ENCODE measurements at regions not wholly inside any gene's neighbourhood (a gene's known extent, or its start where the extent isn't known, plus 50 kb on each side); places are given as distances from the start of the nearest gene placed in this dataset.

DNA sequence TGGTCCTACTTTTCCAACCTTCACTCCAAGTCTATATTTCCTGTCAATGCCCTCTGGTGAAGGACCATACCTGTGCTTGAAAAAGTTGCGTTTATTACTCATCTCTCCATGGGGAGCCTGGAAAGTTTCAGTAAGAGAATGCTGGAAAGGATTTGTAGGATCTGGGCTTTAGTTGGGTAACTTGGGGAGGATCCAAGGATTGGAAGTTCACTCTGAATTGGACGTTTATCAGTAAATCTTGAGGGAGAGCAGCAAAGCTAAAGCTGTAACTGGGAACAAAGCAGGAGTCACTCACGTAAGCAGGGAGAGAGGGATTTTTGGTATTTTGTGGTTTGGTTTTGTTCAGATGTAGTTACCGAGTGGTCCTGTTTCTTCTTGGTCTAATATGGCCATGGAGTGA, 51.4 kb upstream of the NPVF start:
- no peak overlapping the region for H3K4me3 ChIP-seq (ENCODE audit: low read depth, low read length)
- no peak for DNase-seq (ENCODE audit: low read depth)
- TF ChIP-seq, protein P1, sequence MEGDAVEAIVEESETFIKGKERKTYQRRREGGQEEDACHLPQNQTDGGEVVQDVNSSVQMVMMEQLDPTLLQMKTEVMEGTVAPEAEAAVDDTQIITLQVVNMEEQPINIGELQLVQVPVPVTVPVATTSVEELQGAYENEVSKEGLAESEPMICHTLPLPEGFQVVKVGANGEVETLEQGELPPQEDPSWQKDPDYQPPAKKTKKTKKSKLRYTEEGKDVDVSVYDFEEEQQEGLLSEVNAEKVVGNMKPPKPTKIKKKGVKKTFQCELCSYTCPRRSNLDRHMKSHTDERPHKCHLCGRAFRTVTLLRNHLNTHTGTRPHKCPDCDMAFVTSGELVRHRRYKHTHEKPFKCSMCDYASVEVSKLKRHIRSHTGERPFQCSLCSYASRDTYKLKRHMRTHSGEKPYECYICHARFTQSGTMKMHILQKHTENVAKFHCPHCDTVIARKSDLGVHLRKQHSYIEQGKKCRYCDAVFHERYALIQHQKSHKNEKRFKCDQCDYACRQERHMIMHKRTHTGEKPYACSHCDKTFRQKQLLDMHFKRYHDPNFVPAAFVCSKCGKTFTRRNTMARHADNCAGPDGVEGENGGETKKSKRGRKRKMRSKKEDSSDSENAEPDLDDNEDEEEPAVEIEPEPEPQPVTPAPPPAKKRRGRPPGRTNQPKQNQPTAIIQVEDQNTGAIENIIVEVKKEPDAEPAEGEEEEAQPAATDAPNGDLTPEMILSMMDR (IDR thresholded peaks at IDR 0.05; ENCODE audit: insufficient read depth, low read length, poor library complexity, severe bottlenecking): no peak
- H3K27me3 ChIP-seq (ENCODE audit: control insufficient read depth, insufficient read depth, low read length): no peaks in the 10 kb centered on the region
- no peaks in the 10 kb centered on the region for H3K36me3 ChIP-seq (ENCODE audit: control insufficient read depth, insufficient read depth, low read length)

DNA sequence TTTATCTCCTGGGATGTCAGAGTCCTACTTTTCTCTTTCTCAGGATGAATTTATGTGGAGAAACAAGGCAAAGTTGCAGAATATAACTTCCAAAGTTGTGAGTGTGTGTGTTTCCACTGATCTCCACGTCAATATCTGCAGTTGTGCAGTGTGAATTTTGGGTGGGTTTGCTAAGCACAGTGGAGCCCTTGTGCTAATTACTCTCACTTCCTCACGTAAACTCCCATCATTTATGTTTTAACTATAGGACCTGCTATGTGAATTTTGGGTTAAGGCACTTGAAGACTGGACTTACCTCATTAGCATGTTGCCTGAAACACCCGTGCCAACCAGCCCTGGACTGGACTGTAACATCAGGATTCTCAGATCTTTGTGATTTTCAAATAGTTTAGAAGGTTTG, 51.9 kb upstream of the NPVF start:
- no peaks in the 10 kb centered on the region for H3K36me3 ChIP-seq (ENCODE audit: control insufficient read depth, insufficient read depth, low read length)
- H3K27me3 ChIP-seq (ENCODE audit: control insufficient read depth, insufficient read depth, low read length): no peaks in the 10 kb centered on the region
- TF ChIP-seq, protein P1 (IDR thresholded peaks at IDR 0.05; ENCODE audit: insufficient read depth, low read length, poor library complexity, severe bottlenecking): no peak
- no peak overlapping the region for H3K4me3 ChIP-seq (ENCODE audit: low read depth, low read length)
- DNase-seq (ENCODE audit: low read depth): no peak

DNA sequence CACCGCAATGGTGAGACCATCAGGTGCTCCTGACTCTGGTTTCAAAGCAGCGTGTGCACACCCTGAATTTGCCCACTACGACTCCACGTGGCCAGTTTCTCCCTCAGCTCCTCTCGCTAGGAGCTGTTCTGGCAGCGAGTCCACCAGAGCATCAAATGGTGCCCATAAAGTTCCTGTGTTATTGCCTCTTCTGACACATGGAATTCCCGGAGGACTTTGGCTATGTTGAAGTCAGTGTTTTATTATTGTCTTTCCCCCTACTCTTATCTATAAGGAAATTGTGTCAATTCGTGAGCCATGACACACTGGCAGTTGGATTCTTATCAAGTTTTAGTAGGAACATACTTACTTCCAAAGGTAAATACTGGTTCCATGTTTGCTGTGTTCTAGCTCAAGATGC, 53.9 kb upstream of the NPVF start:
- Histone ChIP-seq H3K27me3 (ENCODE audit: control insufficient read depth, insufficient read depth, low read length) (no peaks in the 10 kb centered on the region), H3K4me3 (ENCODE audit: low read depth, low read length) (no peak overlapping the region), H3K36me3 (ENCODE audit: control insufficient read depth, insufficient read depth, low read length) (no peaks in the 10 kb centered on the region)
- TF ChIP-seq, protein P1 (IDR thresholded peaks at IDR 0.05; ENCODE audit: insufficient read depth, low read length, poor library complexity, severe bottlenecking): no peak
- DNase-seq (ENCODE audit: low read depth): no peak

DNA sequence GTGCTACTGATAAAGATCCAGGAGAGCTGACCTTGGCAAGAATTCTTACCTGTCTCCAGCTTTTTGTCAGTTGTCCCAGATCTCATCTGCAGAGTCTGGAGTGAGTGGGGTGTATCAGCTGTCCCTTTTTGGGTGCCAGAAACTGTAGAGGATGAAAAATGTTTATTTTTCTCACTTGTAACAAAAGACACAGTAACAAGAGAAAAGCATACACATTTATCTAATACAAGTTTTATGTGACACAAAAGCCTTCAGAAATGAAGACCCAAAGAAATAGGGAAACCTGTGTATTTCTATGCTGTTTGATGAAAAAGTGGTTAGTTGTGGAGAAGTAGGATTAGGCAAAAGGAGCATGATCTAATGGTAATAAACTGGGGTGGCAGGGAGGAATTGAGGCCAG, 58.5 kb upstream of the NPVF start:
- TF ChIP-seq, protein P1 (IDR thresholded peaks at IDR 0.05; ENCODE audit: insufficient read depth, low read length, poor library complexity, severe bottlenecking): no peak
- DNase-seq (ENCODE audit: low read depth): no peak

GRCh38 chr7:25287291-25287690, 59.0 kb upstream of the NPVF start:
- DNase-seq (ENCODE audit: low read depth): no peak
- no peaks in the 10 kb centered on the region for H3K36me3 ChIP-seq (ENCODE audit: control insufficient read depth, insufficient read depth, low read length)
- H3K4me3 ChIP-seq (ENCODE audit: low read depth, low read length): no peak overlapping the region
- H3K27me3 ChIP-seq (ENCODE audit: control insufficient read depth, insufficient read depth, low read length): no peaks in the 10 kb centered on the region
- TF ChIP-seq, protein P1 (IDR thresholded peaks at IDR 0.05; ENCODE audit: insufficient read depth, low read length, poor library complexity, severe bottlenecking): no peak

More for the DNA sequence above, 58.5 kb upstream of the NPVF start:
- no peaks in the 10 kb centered on the region for H3K36me3 ChIP-seq (ENCODE audit: control insufficient read depth, insufficient read depth, low read length)
- H3K4me3 ChIP-seq (ENCODE audit: low read depth, low read length): no peak overlapping the region
- H3K27me3 ChIP-seq (ENCODE audit: control insufficient read depth, insufficient read depth, low read length): no peaks in the 10 kb centered on the region

GRCh38 chr7:25288556-25289307, 60.4 kb upstream of the NPVF start:
- Histone ChIP-seq H3K4me3 (ENCODE audit: low read depth, low read length) (no peak overlapping the region), H3K36me3 (ENCODE audit: control insufficient read depth, insufficient read depth, low read length) (no peaks in the 10 kb centered on the region), H3K27me3 (ENCODE audit: control insufficient read depth, insufficient read depth, low read length) (no peaks in the 10 kb centered on the region)
- TF ChIP-seq, protein P1 (IDR thresholded peaks at IDR 0.05; ENCODE audit: insufficient read depth, low read length, poor library complexity, severe bottlenecking): no peak
- DNase-seq (ENCODE audit: low read depth): no peak
